Colonic mucosa (tissue), 4 donors: ENCODE measurements at regions not wholly inside any gene's neighbourhood (a gene's known extent, or its start where the extent isn't known, plus 50 kb on each side); places are given as distances from the start of the nearest gene placed in this dataset.

Experiments
- DNase-seq: peaks from one replicate; pipeline ENCODE4 v3.0.0-alpha.2; 2020
- H3K27ac ChIP-seq: fragments of 200-600 bp; one replicate; pipeline ENCODE4 v1.8.0; 2021
- H3K27me3 ChIP-seq: fragments of 200-600 bp; one replicate; pipeline ENCODE4 v1.8.0; 2021
- H3K36me3 ChIP-seq: fragments of 200-600 bp; one replicate; pipeline ENCODE4 v1.8.0; 2021
- H3K4me1 ChIP-seq: fragments of 200-600 bp; one replicate; pipeline ENCODE4 v1.8.0; 2021; ENCODE audit warnings: mild to moderate bottlenecking
- H3K4me3 ChIP-seq: fragments of 200-600 bp; one replicate; pipeline ENCODE4 v1.8.0; 2021
- H3K9ac ChIP-seq, 2 donors: one replicate each; pipeline ENCODE4 v1.7.0; 2013; ENCODE audit warnings: control low read depth in 2 of 2, low read depth in 2 of 2, low read length in 2 of 2
- H3K9me3 ChIP-seq: fragments of 200-600 bp; one replicate; pipeline ENCODE4 v1.8.0; 2021
- CTCF ChIP-seq: fragments of 200-600 bp; IDR thresholded peaks from one replicate; pipeline ENCODE4 v1.8.0; 2022; ENCODE audit warnings: antibody characterized with exemption, mild to moderate bottlenecking
- intact Hi-C: fragments of 100-400 bp; cut with DNase I; formaldehyde crosslinking; loops from one replicate; pipeline ENCODE4 v1.14.1; 2022
- donor health status: healthy.
- donor health status: DM: no; HTN: no; CAD: no.
- donor health status: DM: no; HTN: no; CAD: no.

- no peak overlapping the region for H3K9ac ChIP-seq
- no peaks in the 10 kb centered on the region for H3K36me3 ChIP-seq
- H3K9me3 ChIP-seq: no peaks in the 10 kb centered on the region
- H3K27ac ChIP-seq: no peak overlapping the region
- intact Hi-C loops: no loop called here
- no peak for DNase-seq
- no peaks in the 10 kb centered on the region for H3K4me1 ChIP-seq
- TF ChIP-seq CTCF: no peak
- no peak overlapping the region for H3K4me3 ChIP-seq
- H3K27me3 ChIP-seq: no peaks in the 10 kb centered on the region
These were observed 105.8 kb upstream of the TNRC6C start for GRCh38 chr17:77852731-77853130.

- no peak for DNase-seq
These were observed 105.1 kb upstream of the TNRC6C start for GRCh38 chr17:77853191-77853977.

GRCh38 chr17:77854083-77854758 lies 104.3 kb upstream of the TNRC6C start:
- no peaks in the 10 kb centered on the region for H3K27me3 ChIP-seq
- H3K36me3 ChIP-seq: no peaks in the 10 kb centered on the region
- no peak for TF ChIP-seq CTCF
- H3K27ac ChIP-seq: no peak overlapping the region
- no peak for DNase-seq
- no peak overlapping the region for H3K9ac ChIP-seq
- H3K9me3 ChIP-seq: no peaks in the 10 kb centered on the region
- H3K4me3 ChIP-seq: no peak overlapping the region
- intact Hi-C loops: no loop called here
- H3K4me1 ChIP-seq: no peaks in the 10 kb centered on the region

More at GRCh38 chr17:77853191-77853977, 105.1 kb upstream of the TNRC6C start:
- no peaks in the 10 kb centered on the region for H3K9me3 ChIP-seq
- no peak overlapping the region for H3K4me3 ChIP-seq
- H3K27me3 ChIP-seq: no peaks in the 10 kb centered on the region
- no peaks in the 10 kb centered on the region for H3K4me1 ChIP-seq
- TF ChIP-seq CTCF: no peak
- no peaks in the 10 kb centered on the region for H3K36me3 ChIP-seq
- intact Hi-C loops: no loop called here
- no peak overlapping the region for H3K27ac ChIP-seq
- H3K9ac ChIP-seq: no peak overlapping the region

- TF ChIP-seq CTCF: no peak
- intact Hi-C loops: no loop called here
- no peak overlapping the region for H3K9ac ChIP-seq
- H3K4me1 ChIP-seq: no peaks in the 10 kb centered on the region
- no peaks in the 10 kb centered on the region for H3K9me3 ChIP-seq
- no peaks in the 10 kb centered on the region for H3K36me3 ChIP-seq
- no peak overlapping the region for H3K4me3 ChIP-seq
- no peak overlapping the region for H3K27ac ChIP-seq
- no peaks in the 10 kb centered on the region for H3K27me3 ChIP-seq
- no peak for DNase-seq
These were observed 103.5 kb upstream of the TNRC6C start for GRCh38 chr17:77854759-77855745.
